ENCODE measurements at regions not wholly inside any gene's neighbourhood (a gene's known extent, or its start where the extent isn't known, plus 50 kb on each side); places are given as distances from the start of the nearest gene placed in this dataset.

DNA sequence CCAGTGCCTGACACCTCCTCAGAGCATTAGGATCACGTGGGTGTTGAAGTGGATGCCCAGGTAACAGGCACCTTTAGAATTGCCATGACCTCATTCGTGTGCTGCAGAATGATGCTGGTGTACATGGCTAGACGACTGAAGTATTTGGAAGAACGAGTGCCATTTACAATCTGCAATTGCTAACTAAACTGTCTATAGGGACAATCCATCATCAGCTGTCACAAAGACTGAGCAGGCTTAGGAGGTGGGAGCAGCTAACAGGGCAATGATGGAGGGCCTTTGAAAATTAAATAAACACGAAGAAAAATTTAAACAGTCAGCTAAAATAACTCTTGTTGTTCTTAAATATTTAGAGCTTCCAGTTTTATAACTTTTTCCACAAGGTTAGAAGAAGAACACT lies 375.8 kb downstream of the GADD45G start:
- no peak for TF ChIP-seq POLR2AphosphoS5 (IDR thresholded peaks at IDR 0.05)
- TF ChIP-seq, protein P1, sequence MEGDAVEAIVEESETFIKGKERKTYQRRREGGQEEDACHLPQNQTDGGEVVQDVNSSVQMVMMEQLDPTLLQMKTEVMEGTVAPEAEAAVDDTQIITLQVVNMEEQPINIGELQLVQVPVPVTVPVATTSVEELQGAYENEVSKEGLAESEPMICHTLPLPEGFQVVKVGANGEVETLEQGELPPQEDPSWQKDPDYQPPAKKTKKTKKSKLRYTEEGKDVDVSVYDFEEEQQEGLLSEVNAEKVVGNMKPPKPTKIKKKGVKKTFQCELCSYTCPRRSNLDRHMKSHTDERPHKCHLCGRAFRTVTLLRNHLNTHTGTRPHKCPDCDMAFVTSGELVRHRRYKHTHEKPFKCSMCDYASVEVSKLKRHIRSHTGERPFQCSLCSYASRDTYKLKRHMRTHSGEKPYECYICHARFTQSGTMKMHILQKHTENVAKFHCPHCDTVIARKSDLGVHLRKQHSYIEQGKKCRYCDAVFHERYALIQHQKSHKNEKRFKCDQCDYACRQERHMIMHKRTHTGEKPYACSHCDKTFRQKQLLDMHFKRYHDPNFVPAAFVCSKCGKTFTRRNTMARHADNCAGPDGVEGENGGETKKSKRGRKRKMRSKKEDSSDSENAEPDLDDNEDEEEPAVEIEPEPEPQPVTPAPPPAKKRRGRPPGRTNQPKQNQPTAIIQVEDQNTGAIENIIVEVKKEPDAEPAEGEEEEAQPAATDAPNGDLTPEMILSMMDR (IDR thresholded peaks at IDR 0.05) = no peak
- TF ChIP-seq POLR2A (IDR thresholded peaks at IDR 0.05) = no peak
- no peak for TF ChIP-seq EP300 (IDR thresholded peaks at IDR 0.05)

Data from suprapubic skin (tissue), 4 donors.